ENCODE measurements at regions not wholly inside any gene's neighbourhood (a gene's known extent, or its start where the extent isn't known, plus 50 kb on each side); places are given as distances from the start of the nearest gene placed in this dataset.
A peak's percentile ranks its signal among the peaks of the same experiment; 100 is the strongest.
"Not testable (repeated sequence)": the region's sequence is repeated elsewhere in the genome, so short reads cannot be mapped to it uniquely, and the experiment has no call there.

GRCh38 chr4:183816882-183817509 lies 88.1 kb upstream of the STOX2 start:
- DNase-seq, result no peak

DNA sequence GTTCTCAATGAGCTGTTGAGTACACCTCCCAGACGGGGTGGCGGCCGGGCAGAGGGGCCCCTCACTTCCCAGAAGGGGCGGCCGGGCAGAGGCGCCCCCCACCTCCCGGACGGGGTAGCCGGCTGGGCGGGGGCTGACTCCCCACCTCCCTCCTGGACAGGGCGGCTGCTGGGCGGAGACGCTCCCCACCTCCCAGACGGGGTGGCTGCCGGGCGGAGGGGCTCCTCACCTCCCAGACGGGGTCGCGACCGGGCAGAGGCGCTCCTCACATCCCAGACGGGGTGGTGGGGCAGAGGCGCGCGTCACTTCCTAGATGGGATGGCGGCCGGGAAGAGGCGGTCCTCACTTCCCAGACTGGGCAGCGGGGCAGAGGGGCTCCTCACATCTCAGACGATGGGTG lies 86.5 kb upstream of the STOX2 start:
- not testable (repeated sequence) for DNase-seq

DNA sequence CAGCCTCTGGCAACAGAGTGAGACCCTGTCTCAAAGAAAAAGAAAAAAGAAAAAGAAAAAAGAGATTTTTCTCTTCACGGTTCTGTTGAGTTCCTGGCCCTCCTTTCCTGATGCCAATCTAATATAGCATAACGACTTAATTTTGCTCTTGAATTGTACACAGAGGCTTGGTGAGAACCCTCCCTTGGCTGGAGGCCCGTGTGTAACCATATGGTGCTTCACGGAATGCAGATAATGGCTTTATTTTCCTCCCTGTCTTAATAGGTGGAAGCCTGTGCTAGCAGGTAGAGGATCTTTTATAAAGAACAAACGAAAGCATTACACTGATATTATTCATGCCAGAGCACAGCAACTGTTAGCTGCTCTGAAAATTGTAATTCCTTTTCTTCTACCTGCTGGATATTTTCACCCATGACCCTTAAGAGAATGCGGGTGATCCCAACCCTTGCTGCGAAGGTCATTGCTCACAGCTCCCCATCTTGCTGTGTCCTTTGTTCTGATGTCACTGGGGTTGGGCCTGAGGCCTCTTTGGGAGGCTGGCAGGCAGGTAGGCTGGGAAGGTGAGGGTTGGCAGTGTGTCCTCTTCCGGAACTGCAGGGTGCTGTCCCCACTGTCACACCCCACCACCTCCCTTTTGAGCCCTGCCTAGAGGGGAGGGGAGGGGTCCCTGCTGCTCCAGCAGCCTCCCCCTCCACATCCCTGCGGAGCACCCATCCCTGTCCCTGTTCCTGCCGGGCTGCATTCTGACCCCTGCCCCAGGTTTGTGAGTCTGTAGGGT lies 83.8 kb upstream of the STOX2 start:
- DNase-seq, result no peak

DNA sequence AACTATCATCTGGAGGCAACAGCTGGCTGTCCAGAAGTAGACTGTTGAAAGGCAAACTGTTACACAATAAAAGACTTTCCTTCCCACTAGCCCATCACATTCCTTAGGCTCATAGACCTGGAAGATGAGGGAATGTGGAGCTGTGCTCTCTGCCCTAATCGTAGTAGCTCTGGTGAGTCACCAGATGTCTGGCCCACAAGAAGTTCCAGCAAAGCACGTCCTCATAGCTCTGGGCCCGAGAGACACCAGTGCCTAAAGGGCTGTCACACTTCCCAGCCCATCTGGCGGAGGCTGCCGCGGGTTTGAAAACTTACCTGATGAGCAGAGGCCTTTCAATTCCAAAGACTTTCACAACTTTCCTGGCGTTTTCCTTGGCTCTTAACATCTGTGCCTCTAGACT lies 81.7 kb upstream of the STOX2 start:
- DNase-seq, result no peak

- no peak for DNase-seq
Measured at GRCh38 chr4:183825346-183825745, 79.8 kb upstream of the STOX2 start.

DNA sequence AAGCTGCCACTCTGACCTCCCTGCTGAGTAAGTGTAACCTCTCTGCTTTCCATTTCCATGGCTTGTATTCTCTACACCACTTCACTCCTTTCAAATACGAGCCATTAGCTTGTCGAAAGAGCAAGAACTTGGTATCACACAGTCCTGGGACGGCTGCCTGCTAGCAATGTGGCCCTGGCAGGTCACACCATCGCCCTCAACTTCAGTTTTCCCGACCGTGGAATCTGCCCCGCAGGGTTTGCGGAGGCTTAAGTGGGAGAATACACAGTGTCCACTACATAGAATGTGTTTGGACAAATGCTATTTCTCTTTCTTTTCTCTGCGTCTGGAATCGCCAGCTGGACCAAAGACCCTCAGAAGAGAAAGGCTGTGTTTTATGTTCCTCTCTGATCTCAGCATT lies 78.6 kb upstream of the STOX2 start:
- no peak for DNase-seq

DNA sequence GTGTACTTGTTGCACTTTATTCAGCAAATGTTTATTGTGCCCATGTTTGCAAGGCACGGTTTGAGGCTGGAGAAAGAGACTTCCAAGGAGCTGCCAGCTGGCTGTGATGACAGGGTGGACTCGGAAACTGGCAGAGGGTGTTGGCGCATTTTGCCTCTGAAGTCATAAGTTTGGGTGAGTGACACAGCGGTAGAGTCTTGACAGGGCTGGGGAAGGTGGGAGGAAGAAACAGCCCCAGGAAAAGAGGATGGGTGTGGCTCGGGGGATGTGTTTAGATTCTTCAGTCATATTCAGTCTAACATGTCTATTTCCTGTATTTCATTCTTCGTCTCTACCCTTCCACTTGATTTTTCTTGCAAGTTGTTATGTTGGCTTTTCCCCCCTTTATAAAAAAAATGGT lies 77.0 kb upstream of the STOX2 start:
- no peak for DNase-seq

DNA sequence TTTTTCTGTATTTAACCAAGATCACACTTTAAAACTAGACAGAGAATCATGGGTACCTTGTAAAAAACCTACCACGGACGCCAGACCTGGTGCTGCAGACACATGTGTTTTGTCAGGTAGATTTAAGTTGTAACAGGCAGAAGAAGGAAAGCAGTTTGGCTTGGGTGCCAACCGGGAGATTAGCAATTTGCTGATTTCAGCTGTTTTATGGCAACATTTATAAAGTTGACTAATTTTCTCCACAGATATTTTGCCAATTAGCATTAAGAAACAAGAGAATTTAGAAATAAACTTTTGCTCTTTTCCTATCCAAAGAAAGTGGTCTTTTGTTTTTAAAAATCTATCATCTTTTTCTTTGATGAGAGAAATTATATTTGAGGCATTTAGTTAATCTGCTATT lies 76.3 kb upstream of the STOX2 start:
- no peak for DNase-seq

- DNase-seq, result no peak
Measured at GRCh38 chr4:183830438-183830985, 74.6 kb upstream of the STOX2 start.

- DNase-seq, result no peak
Measured at GRCh38 chr4:183831026-183831446, 74.1 kb upstream of the STOX2 start.

- no peak for DNase-seq
Measured at GRCh38 chr4:183831683-183832082, 73.4 kb upstream of the STOX2 start.

GRCh38 chr4:183832776-183833450 lies 72.2 kb upstream of the STOX2 start:
- DNase-seq, result no peak

GRCh38 chr4:183834252-183834651 lies 70.9 kb upstream of the STOX2 start:
- DNase-seq, result no peak

DNA sequence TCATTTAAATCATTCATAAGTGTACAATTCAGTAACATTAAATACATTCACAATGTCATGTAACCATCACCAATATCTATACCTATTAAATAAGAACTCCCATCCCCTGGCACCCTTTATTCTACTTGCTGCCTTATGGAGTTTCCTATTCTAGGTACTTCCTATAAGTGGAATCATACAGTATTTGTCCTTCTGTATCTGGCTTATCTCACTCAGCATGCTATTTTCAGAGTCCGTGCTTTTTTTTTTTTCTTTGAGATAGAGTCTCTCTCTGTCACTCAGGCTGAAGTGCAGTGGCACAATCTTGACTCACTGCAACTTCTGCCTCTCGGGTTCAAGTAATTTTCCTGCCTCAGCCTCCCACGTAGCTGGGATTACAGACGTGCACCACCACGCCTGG lies 67.9 kb upstream of the STOX2 start:
- no peak for DNase-seq

- DNase-seq, result no peak
Measured at GRCh38 chr4:183838987-183839712, 66.0 kb upstream of the STOX2 start.

DNA sequence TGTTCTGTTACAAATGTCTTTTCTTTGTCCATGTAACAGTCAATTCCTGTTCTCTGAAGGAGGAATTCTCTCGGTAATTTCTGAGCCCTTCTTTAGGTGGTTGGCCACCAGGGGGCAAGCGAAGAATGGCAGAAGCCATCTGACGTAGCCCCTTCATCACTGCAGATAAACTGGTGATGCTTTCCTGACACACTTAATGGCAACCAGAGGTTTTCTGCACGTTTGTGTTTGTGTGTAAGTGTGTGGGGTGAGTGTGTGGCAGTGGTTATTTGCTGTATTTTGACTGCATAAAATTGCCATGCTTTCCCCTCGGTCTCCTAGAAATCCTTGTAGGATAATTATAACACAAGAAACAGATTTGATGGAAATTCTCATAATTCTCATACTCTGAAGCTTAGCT lies 64.8 kb upstream of the STOX2 start:
- DNase-seq, result peak; percentile 46

GRCh38 chr4:183841001-183841400 lies 64.1 kb upstream of the STOX2 start:
- no peak for DNase-seq

GRCh38 chr4:183842129-183842528 lies 63.0 kb upstream of the STOX2 start:
- no peak for DNase-seq

GRCh38 chr4:183843248-183843671 lies 61.8 kb upstream of the STOX2 start:
- DNase-seq, result no peak

DNA sequence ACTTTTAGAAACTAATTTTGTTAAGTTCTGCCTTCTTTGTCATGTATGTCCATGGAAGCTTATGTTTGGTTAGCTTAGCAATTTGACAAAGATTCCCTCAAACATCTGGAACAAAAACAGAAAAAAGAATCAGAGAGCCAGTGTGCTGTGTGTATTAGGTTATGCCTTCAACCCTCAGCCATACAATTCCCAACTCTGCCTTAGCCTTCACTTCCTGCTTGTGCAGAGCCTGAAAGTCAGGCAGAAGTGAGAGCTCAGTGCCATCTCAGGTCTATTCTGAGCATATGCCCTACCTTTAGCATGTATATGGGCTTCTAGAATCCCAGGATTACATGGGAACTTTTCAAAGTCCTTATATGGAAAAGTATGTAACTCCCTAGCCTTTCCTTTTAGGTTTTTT lies 58.2 kb upstream of the STOX2 start:
- DNase-seq, result no peak

DNA sequence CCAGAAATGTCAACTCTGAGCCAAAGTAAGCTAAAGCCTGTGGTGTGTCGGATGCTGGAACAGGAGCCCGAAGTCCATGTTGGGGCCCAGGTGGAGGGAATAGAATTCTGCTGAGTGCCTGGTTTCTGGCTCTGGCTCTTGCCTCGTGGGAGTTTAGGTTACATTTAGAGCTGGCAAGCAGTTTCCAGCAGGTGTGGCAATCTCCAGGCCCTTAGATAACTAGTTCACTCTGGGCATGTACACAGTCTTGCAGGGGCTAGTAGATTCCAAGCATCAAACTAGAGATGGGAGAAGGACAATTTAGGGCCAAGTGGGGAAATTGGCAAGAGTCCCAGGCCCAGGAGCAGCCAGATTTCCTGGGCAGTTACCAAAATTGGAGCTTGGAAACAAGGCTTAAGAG lies 56.3 kb upstream of the STOX2 start:
- DNase-seq, result no peak

GRCh38 chr4:183852910-183853547 lies 52.1 kb upstream of the STOX2 start:
- no peak for DNase-seq

GRCh38 chr4:183853548-183853940 lies 51.6 kb upstream of the STOX2 start:
- no peak for DNase-seq
